GM12878 (cell line): ENCODE measurements at regions not wholly inside any gene's neighbourhood (a gene's known extent, or its start where the extent isn't known, plus 50 kb on each side); places are given as distances from the start of the nearest gene placed in this dataset.

Source experiments
- ASH2L ChIP-seq: fragments of 300-600, 200-600 bp; sonication (generic); IDR thresholded peaks from 2 replicates; pipeline ENCODE4 v1.6.1; 2017; ENCODE audit warnings: low read depth, mild to moderate bottlenecking, borderline replicate concordance
- EP300 ChIP-seq, 2 experiments: fragments of 150-350 bp in 1 of 2; IDR thresholded peaks; 2 replicates each; pipeline ENCODE4 v1.6.1; 2011 to 2012; ENCODE audit warnings: low read depth in 2 of 2, low read length in 2 of 2, borderline replicate concordance in 1 of 2, improper control_type of control experiment in 1 of 2, inconsistent platforms in 1 of 2; ENCODE audit not compliant: control insufficient read depth in 1 of 2
- GABPA ChIP-seq: IDR thresholded peaks from 2 replicates; pipeline ENCODE4 v1.6.1; 2014; ENCODE audit warnings: antibody characterized with exemption, low read depth, mild to moderate bottlenecking, inconsistent platforms
- PBX3 ChIP-seq: IDR thresholded peaks from 2 replicates; pipeline ENCODE4 v1.6.1; 2011; ENCODE audit warnings: mild to moderate bottlenecking, low read depth, low read length, moderate library complexity; ENCODE audit not compliant: insufficient replicate concordance
- RFX5 ChIP-seq: IDR thresholded peaks from 2 replicates; pipeline ENCODE4 v1.6.1; 2011; ENCODE audit warnings: low read depth, low read length, improper control_type of control experiment
- SMC3 ChIP-seq: IDR thresholded peaks from 2 replicates; pipeline ENCODE4 v1.6.1; 2011; ENCODE audit warnings: low read length, improper control_type of control experiment, borderline replicate concordance
- SP1 ChIP-seq: IDR thresholded peaks from one replicate; pipeline ENCODE4 v1.6.1; 2011; ENCODE audit warnings: low read depth, low read length
- TAF1 ChIP-seq: IDR thresholded peaks from 2 replicates; pipeline ENCODE4 v1.6.1; 2011; ENCODE audit warnings: mild to moderate bottlenecking, low read depth, low read length, borderline replicate concordance
- TF ChIP-seq, protein P1 (sequence below): IDR thresholded peaks from 2 replicates; pipeline ENCODE4 v1.6.1; 2012; ENCODE audit warnings: low read length, inconsistent platforms

- TF ChIP-seq PBX3 (no peak), EP300 (IDR thresholded peaks at IDR 0.05; ENCODE audit: borderline replicate concordance in 1 of 2, control insufficient read depth in 1 of 2, low read depth in 2 of 2, low read length in 2 of 2) (no peak), GABPA (no peak), SMC3 (no peak), SP1 (no peak), RFX5 (no peak), ASH2L (no peak), TAF1 (no peak)
- TF ChIP-seq, protein P1, sequence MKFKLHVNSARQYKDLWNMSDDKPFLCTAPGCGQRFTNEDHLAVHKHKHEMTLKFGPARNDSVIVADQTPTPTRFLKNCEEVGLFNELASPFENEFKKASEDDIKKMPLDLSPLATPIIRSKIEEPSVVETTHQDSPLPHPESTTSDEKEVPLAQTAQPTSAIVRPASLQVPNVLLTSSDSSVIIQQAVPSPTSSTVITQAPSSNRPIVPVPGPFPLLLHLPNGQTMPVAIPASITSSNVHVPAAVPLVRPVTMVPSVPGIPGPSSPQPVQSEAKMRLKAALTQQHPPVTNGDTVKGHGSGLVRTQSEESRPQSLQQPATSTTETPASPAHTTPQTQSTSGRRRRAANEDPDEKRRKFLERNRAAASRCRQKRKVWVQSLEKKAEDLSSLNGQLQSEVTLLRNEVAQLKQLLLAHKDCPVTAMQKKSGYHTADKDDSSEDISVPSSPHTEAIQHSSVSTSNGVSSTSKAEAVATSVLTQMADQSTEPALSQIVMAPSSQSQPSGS = no peak
Measured at GRCh38 chr9:108182270-108182669, 673.5 kb downstream of the ACTL7B start.
